ENCODE measurements at regions not wholly inside any gene's neighbourhood (a gene's known extent, or its start where the extent isn't known, plus 50 kb on each side); places are given as distances from the start of the nearest gene placed in this dataset.
A peak's percentile ranks its signal among the peaks of the same experiment; 100 is the strongest.

DNA sequence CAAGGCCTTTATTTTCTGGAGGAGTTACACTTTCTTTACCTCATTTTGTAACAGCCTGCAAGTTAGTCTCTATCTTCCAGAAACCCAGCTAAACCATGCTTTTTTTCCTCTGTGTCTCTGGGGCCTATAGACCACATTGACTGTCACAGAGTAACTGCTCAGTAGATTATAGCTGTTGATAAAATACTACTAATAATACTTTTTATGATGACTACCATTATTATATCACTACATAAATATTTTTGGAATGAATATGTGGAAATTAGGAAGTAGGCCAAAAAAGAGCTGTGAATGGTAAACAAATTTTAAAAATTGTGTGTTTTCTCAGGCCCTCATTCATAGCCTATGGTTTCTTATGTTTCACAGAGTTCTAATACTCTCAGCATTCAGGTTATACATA, 233.1 kb upstream of the USP24 start:
- no peak for DNase-seq (ENCODE audit: low read depth, low spot score)
- H3K4me3 ChIP-seq (ENCODE audit: low read depth, low read length) = no peak overlapping the region
- POLR2A ChIA-PET = no interaction called here
- TF ChIP-seq, protein P1, sequence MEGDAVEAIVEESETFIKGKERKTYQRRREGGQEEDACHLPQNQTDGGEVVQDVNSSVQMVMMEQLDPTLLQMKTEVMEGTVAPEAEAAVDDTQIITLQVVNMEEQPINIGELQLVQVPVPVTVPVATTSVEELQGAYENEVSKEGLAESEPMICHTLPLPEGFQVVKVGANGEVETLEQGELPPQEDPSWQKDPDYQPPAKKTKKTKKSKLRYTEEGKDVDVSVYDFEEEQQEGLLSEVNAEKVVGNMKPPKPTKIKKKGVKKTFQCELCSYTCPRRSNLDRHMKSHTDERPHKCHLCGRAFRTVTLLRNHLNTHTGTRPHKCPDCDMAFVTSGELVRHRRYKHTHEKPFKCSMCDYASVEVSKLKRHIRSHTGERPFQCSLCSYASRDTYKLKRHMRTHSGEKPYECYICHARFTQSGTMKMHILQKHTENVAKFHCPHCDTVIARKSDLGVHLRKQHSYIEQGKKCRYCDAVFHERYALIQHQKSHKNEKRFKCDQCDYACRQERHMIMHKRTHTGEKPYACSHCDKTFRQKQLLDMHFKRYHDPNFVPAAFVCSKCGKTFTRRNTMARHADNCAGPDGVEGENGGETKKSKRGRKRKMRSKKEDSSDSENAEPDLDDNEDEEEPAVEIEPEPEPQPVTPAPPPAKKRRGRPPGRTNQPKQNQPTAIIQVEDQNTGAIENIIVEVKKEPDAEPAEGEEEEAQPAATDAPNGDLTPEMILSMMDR (IDR thresholded peaks at IDR 0.05; ENCODE audit: insufficient read depth, low read length, missing control alignments) = no peak
- CTCF ChIA-PET = interaction anchor here (0.6 to 1.7 kb wide), 9 partner anchors 18 to 1137 kb away, joined by 3 to 7 read pairs (median 3); no protein-coding TSS in a partner anchor

DNA sequence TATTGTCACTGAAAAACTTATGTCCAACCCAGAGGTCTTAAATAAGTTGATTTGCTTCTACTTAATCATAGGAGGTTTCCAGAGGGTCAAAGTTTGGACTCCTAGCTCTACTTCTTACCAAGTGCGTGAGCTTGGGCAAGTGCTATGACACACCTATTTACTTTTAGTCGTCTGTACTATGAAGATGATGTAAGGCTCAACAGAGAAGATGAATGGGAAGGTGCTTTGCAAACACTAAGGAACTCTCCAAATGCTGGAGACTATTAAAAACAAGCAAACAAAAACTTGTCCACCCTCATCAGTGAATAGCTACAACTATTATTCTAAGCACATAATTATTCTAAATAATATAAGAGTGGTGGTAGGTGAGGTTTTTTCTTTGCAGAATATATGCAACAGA, 232.3 kb upstream of the USP24 start:
- ChIA-PET CTCF (interaction anchor here (0.6 to 1.7 kb wide), 9 partner anchors 17 to 1137 kb away, joined by 3 to 7 read pairs (median 3); no protein-coding TSS in a partner anchor), POLR2A (no interaction called here)
- DNase-seq (ENCODE audit: low read depth, low spot score) = no peak
- no peak overlapping the region for H3K4me3 ChIP-seq (ENCODE audit: low read depth, low read length)
- TF ChIP-seq, protein P1 (IDR thresholded peaks at IDR 0.05; ENCODE audit: insufficient read depth, low read length, missing control alignments) = no peak

DNA sequence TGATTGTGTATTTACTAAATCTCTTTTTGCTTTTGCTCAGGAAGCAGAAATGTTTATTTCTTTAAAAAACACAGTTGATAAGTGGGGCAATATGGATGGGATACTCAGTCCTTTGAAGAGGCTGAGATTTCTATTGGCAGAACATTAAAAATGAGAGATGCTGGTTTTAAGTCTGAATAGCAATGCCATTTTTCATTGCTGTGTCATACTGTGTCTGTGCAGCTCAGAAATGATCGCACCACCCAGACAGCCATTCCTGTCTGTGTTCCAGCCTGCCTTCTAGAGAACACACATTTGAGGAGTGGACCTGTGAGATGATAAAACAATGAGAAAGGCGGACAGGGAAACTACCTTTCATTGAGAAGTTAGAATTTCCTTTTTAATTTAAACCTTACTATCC, 231.2 kb upstream of the USP24 start:
- TF ChIP-seq, protein P1 (IDR thresholded peaks at IDR 0.05; ENCODE audit: insufficient read depth, low read length, missing control alignments) = no peak
- POLR2A ChIA-PET = interaction anchor here (0.6 to 0.8 kb wide), 2 partner anchors 17 to 44 kb away, joined by 3 read pairs; no protein-coding TSS in a partner anchor
- CTCF ChIA-PET = interaction anchor here (0.7 to 1.5 kb wide), 3 partner anchors 70 to 255 kb away, joined by 3 to 4 read pairs (median 3); no protein-coding TSS in a partner anchor
- DNase-seq (ENCODE audit: low read depth, low spot score) = no peak
- H3K4me3 ChIP-seq (ENCODE audit: low read depth, low read length) = no peak overlapping the region

DNA sequence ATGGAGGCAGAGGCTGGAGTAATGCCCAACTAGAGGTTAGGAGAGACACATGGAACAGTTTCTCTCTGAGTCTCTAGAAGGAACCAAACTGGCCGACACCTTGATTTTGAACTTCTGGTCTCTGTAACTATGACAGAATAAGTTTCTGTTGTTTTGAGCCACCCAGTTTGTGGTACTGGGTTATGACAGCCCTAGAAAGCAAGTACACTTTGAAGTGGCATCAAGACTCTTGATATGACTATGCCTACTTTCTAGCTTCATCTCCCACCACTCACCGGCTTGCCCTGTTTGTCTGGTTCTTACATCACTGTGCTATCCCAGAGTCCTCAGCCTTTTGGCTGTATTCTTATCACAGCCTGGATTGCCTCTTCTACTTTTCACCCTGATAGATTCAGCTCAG, 230.3 kb upstream of the USP24 start:
- CTCF ChIA-PET = interaction anchor here (0.8 to 1.3 kb wide), 2 partner anchors 243 to 256 kb away, joined by 3 read pairs; no protein-coding TSS in a partner anchor

DNA sequence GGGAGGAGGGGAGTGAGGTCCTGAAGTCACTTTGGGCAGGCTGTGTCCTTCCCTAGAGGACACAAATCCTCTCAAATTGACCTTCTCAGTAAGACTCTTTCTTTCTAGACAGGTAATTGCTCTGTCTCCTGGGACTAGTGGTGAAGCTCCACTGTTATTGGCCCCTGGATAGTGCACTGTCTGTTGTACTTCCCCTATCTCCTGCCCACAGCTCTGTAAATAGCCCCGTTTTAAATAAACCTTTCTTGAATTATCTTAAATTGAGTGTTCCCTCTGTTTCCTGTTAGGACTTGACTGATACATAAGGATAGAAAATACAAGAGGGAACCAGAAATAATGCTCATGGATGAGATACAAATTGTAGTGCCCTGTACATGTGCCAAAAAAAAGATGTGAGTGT, 229.5 kb upstream of the USP24 start:
- H3K4me3 ChIP-seq (ENCODE audit: low read depth, low read length) = no peak overlapping the region
- TF ChIP-seq, protein P1 (IDR thresholded peaks at IDR 0.05; ENCODE audit: insufficient read depth, low read length, missing control alignments) = no peak
- ChIA-PET POLR2A (interaction anchor here (1.8 kb wide), 1 partner anchor 16 kb away, joined by 7 read pairs; no protein-coding TSS in a partner anchor), CTCF (interaction anchor here (0.8 kb wide), 1 partner anchor 243 kb away, joined by 3 read pairs; no protein-coding TSS in a partner anchor)
- DNase-seq (ENCODE audit: low read depth, low spot score) = no peak

More for the DNA sequence above, 230.3 kb upstream of the USP24 start:
- H3K4me3 ChIP-seq (ENCODE audit: low read depth, low read length) = no peak overlapping the region
- DNase-seq (ENCODE audit: low read depth, low spot score) = no peak
- POLR2A ChIA-PET = no interaction called here
- TF ChIP-seq, protein P1 (IDR thresholded peaks at IDR 0.05; ENCODE audit: insufficient read depth, low read length, missing control alignments) = no peak

DNA sequence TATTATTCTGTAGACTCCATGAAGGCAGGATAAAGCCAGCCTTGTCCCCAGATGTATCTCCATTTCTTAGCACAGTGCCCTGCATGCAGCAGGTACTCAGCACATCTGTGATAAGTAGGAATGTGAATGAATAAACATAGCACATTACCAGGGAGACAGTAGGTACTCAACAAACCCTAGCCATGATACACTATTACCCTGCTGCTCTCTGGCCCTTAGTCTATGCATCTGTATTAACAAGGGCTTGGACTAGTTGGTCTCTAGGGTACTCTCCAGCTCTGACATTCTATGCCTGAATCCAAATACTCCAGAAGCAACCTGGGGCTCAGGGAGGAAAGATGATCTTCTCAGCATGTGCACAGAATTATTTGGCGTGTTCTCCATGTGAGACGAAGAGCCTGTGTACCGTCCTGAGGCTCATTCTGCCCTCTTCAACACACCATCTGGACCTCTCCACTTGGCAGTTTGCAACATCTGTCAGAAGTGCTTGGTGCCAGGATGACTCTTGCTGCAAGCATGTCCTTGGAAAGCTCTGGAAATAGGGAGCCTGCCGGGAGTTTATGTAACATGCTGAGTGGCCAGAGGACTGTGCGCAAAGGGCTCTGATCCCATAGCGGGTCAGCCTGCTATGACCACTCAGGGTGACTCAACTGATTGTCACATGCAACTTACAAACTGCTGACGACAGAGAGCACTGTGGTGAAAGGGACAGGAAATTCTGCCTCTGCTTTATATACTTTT, 228.2 kb upstream of the USP24 start:
- ChIA-PET CTCF (no interaction called here), POLR2A (interaction anchor here (0.9 to 1.8 kb wide), 2 partner anchors 14 to 275 kb away, joined by 3 to 7 read pairs; no protein-coding TSS in a partner anchor)
- DNase-seq (ENCODE audit: low read depth, low spot score) = peak; percentile 92
- H3K4me3 ChIP-seq (ENCODE audit: low read depth, low read length) = no peak overlapping the region
- TF ChIP-seq, protein P1 (IDR thresholded peaks at IDR 0.05; ENCODE audit: insufficient read depth, low read length, missing control alignments) = no peak

Measured in AG04449 (cell line).